Neural progenitor cell (in vitro differentiated cells): ENCODE measurements at regions not wholly inside any gene's neighbourhood (a gene's known extent, or its start where the extent isn't known, plus 50 kb on each side); places are given as distances from the start of the nearest gene placed in this dataset.

ENCODE experiments used
- CTCF ChIP-seq: fragments of 200-600 bp; sonication (generic); IDR thresholded peaks from 2 replicates; pipeline ENCODE4 v1.5.1; 2017; ENCODE audit warnings: antibody characterized with exemption, mild to moderate bottlenecking
- EZH2 ChIP-seq: fragments of 200-600 bp; sonication (generic); IDR thresholded peaks from 2 replicates; pipeline ENCODE4 v1.6.1; 2017; ENCODE audit warnings: antibody characterized with exemption, mild to moderate bottlenecking, moderate library complexity

- TF ChIP-seq CTCF (no peak), EZH2 (no peak)
Observed at GRCh38 chr12:69129017-69129416, 110.4 kb upstream of the CPSF6 start.
